Sciatic nerve (tissue), 2 donors: ENCODE measurements at regions not wholly inside any gene's neighbourhood (a gene's known extent, or its start where the extent isn't known, plus 50 kb on each side); places are given as distances from the start of the nearest gene placed in this dataset.

Experiments used
- ATAC-seq: fragments of 200-7000 bp; cut with Tn5 transposase; one replicate; pipeline ENCODE4 v1.9.1; 2020; ENCODE audit warnings: mild to moderate bottlenecking, moderate library complexity
- DNase-seq: peaks from one replicate; pipeline ENCODE4 v3.0.0-alpha.2; 2020; ENCODE audit warnings: low spot score
- intact Hi-C: fragments of 100-400 bp; cut with DNase I; formaldehyde crosslinking; loops from one replicate; pipeline ENCODE4 v1.14.2; 2022
- donor health status: DM: no; HTN: no; CAD: no.
- donor health status: DM: no; HTN: no; CAD: no.

GRCh38 chr2:188890755-188891154 is 83.4 kb upstream of the COL3A1 start:
- no peak for ATAC-seq
- intact Hi-C loops, result no loop called here
- DNase-seq, result no peak

GRCh38 chr2:188892636-188893035 is 81.5 kb upstream of the COL3A1 start:
- ATAC-seq, result no peak
- DNase-seq, result no peak
- intact Hi-C loops, result no loop called here

- ATAC-seq (no peak), DNase-seq (no peak)
- intact Hi-C loops, result no loop called here
Measured at GRCh38 chr2:188893972-188894371, 80.2 kb upstream of the COL3A1 start.

GRCh38 chr2:188894979-188895378 is 79.2 kb upstream of the COL3A1 start:
- DNase-seq, result no peak
- intact Hi-C loops, result no loop called here
- ATAC-seq, result no peak

GRCh38 chr2:188897096-188897495 is 77.1 kb upstream of the COL3A1 start:
- intact Hi-C loops, result no loop called here
- no peak for DNase-seq
- ATAC-seq, result peak; percentile 81

GRCh38 chr2:188898261-188898660 is 75.9 kb upstream of the COL3A1 start:
- ATAC-seq, result no peak

GRCh38 chr2:188902901-188903491 is 71.2 kb upstream of the COL3A1 start:
- intact Hi-C loops, result no loop called here
- DNase-seq, result no peak
- ATAC-seq, result no peak

More at GRCh38 chr2:188898261-188898660, 75.9 kb upstream of the COL3A1 start:
- DNase-seq, result no peak
- intact Hi-C loops, result no loop called here

GRCh38 chr2:188903740-188904139 is 70.4 kb upstream of the COL3A1 start:
- intact Hi-C loops, result no loop called here
- no peak for DNase-seq
- ATAC-seq, result no peak

GRCh38 chr2:188909036-188909435 is 65.1 kb upstream of the COL3A1 start:
- no peak for ATAC-seq
- DNase-seq, result no peak
- intact Hi-C loops, result no loop called here

GRCh38 chr2:188916736-188917135 is 57.4 kb upstream of the COL3A1 start:
- ATAC-seq, result no peak
- intact Hi-C loops, result no loop called here

GRCh38 chr2:188917632-188918031 is 56.5 kb upstream of the COL3A1 start:
- DNase-seq, result no peak
- intact Hi-C loops, result no loop called here
- ATAC-seq, result no peak

More at GRCh38 chr2:188916736-188917135, 57.4 kb upstream of the COL3A1 start:
- no peak for DNase-seq

- intact Hi-C loops, result no loop called here
- ATAC-seq, result peak; percentile 24
- DNase-seq, result no peak
Measured at GRCh38 chr2:188919824-188920223, 54.3 kb upstream of the COL3A1 start.

GRCh38 chr2:188922191-188922590 is 52.0 kb upstream of the COL3A1 start:
- ATAC-seq (no peak), DNase-seq (no peak)
- intact Hi-C loops, result no loop called here
